SK-N-SH (cell line): ENCODE measurements at regions not wholly inside any gene's neighbourhood (a gene's known extent, or its start where the extent isn't known, plus 50 kb on each side); places are given as distances from the start of the nearest gene placed in this dataset.

Experiments used
- CTCF ChIA-PET: fragments of 300-600, 350-600 bp; formaldehyde crosslinking; extraction: SDS; loops from one replicate; lab custom pipeline; 2021; lab: Yijun Ruan, JAX
- POLR2A ChIA-PET: fragments of 350-600 bp; sonication (Branson Sonifier 250); formaldehyde crosslinking; extraction: SDS; loops from one replicate; lab custom pipeline; 2020; ENCODE audit warnings: antibody characterized with exemption, inconsistent platforms; lab: Yijun Ruan, JAX
- DNase-seq: peaks from one replicate; pipeline ENCODE4 v3.0.0; 2012
- H2AFZ ChIP-seq: fragments of 200-600 bp; sonication (generic); 2 replicates; pipeline ENCODE4 v1.8.1; 2016; ENCODE audit warnings: antibody characterized with exemption, mild to moderate bottlenecking, low read depth
- H3F3A ChIP-seq: fragments of 200-600 bp; sonication (generic); replicated peaks from 2 replicates; pipeline ENCODE3; 2016; ENCODE audit warnings: antibody characterized with exemption, mild to moderate bottlenecking; ENCODE audit not compliant: insufficient read depth
- H3K27ac ChIP-seq, 2 experiments: fragments of 200-500 bp in 1 of 2; fragments of 200-600 bp in 1 of 2; sonication (Bioruptor generic) in 1 of 2; sonication (generic), shearing (Covaris generic) in 1 of 2; 2 replicates each; pipeline versions ENCODE4 v1.5.1 to v1.6.1; 2014 to 2016; ENCODE audit warnings: low read depth in 2 of 2, inconsistent platforms in 1 of 2, low read length in 1 of 2, mild to moderate bottlenecking in 1 of 2, mixed read lengths in 1 of 2
- H3K27me3 ChIP-seq: fragments of 200-600 bp; sonication (generic), shearing (Covaris generic); 2 replicates; pipeline ENCODE4 v1.6.1; 2016; ENCODE audit warnings: mixed run types; ENCODE audit not compliant: insufficient read depth
- H3K36me3 ChIP-seq, 2 experiments: fragments of 200-500 bp in 1 of 2; fragments of 200-600 bp in 1 of 2; sonication (Bioruptor generic) in 1 of 2; sonication (generic) in 1 of 2; replicated peaks in 1 of 2; 2 replicates each; pipeline versions ENCODE3 to v1.5.1; 2014 to 2016; ENCODE audit warnings: low read length in 1 of 2, mild to moderate bottlenecking in 1 of 2; ENCODE audit not compliant: insufficient read depth in 2 of 2, control insufficient read depth in 1 of 2
- H3K4me1 ChIP-seq, 2 experiments: fragments of 200-500 bp in 1 of 2; fragments of 200-600 bp in 1 of 2; sonication (Bioruptor generic) in 1 of 2; sonication (generic), shearing (Covaris generic) in 1 of 2; 2 replicates each; pipeline versions ENCODE4 v1.5.1 to v1.6.1; 2014 to 2016; ENCODE audit warnings: low read depth in 1 of 2, low read length in 1 of 2, mixed run types in 1 of 2; ENCODE audit not compliant: insufficient read depth in 2 of 2, control insufficient read depth in 1 of 2
- H3K4me2 ChIP-seq: fragments of 200-600 bp; sonication (generic), shearing (Covaris generic); 2 replicates; pipeline ENCODE4 v1.6.1; 2017; ENCODE audit warnings: mixed run types
- H3K4me3 ChIP-seq, 2 experiments: fragments of 200-500 bp in 1 of 2; fragments of 200-600 bp in 1 of 2; sonication (Bioruptor generic) in 1 of 2; sonication (generic), shearing (Covaris generic) in 1 of 2; 2 replicates each; pipeline versions ENCODE4 v1.5.1 to v1.8.1; 2014 to 2016; ENCODE audit warnings: low read depth in 2 of 2, inconsistent platforms in 1 of 2, low read length in 1 of 2, mild to moderate bottlenecking in 1 of 2, mixed read lengths in 1 of 2, moderate library complexity in 1 of 2
- H3K79me2 ChIP-seq: fragments of 200-600 bp; sonication (generic); 2 replicates; pipeline ENCODE4 v1.8.1; 2017; ENCODE audit warnings: mild to moderate bottlenecking; ENCODE audit not compliant: insufficient read depth
- H3K9ac ChIP-seq: fragments of 200-600 bp; sonication (generic); 2 replicates; pipeline ENCODE4 v1.6.1; 2017; ENCODE audit warnings: mixed run types
- H3K9me2 ChIP-seq: fragments of 200-600 bp; sonication (generic); 2 replicates; pipeline ENCODE4 v1.6.1; 2017; ENCODE audit warnings: mixed run types
- H3K9me3 ChIP-seq: fragments of 200-600 bp; sonication (generic); 2 replicates; pipeline ENCODE4 v1.6.1; 2017; ENCODE audit warnings: mixed run types, mild to moderate bottlenecking, moderate library complexity
- H4K20me1 ChIP-seq: fragments of 200-600 bp; sonication (generic); 2 replicates; pipeline ENCODE4 v1.6.1; 2017; ENCODE audit warnings: mild to moderate bottlenecking, mixed run types; ENCODE audit not compliant: insufficient read depth
- ELF1 ChIP-seq: IDR thresholded peaks from 2 replicates; pipeline ENCODE4 v1.4.0; 2012
- EP300 ChIP-seq, 2 experiments: IDR thresholded peaks; 2 replicates each; pipeline versions ENCODE4 v1.4.0 to v1.6.1; 2012; ENCODE audit warnings: borderline replicate concordance in 1 of 2, low read depth in 1 of 2, low read length in 1 of 2
- EZH2phosphoT487 ChIP-seq: fragments of 200-600 bp; sonication (generic); IDR thresholded peaks from 2 replicates; pipeline ENCODE4 v1.6.1; 2017; ENCODE audit warnings: low read depth, mixed run types, mild to moderate bottlenecking, antibody characterized with exemption, moderate library complexity, borderline replicate concordance
- FOXJ3 ChIP-seq: sonication (generic); formaldehyde crosslinking; IDR thresholded peaks from 2 replicates; pipeline ENCODE4 v1.5.1; 2020; ENCODE audit warnings: mild to moderate bottlenecking, missing genetic modification reagents
- FOXM1 ChIP-seq: IDR thresholded peaks from 2 replicates; pipeline ENCODE4 v1.4.0; 2012; ENCODE audit warnings: low read depth, mild to moderate bottlenecking
- GATA2 ChIP-seq: sonication (generic); formaldehyde crosslinking; IDR thresholded peaks from 2 replicates; pipeline ENCODE4 v1.5.0; 2020; ENCODE audit warnings: mild to moderate bottlenecking, missing genetic modification reagents
- NFIC ChIP-seq: IDR thresholded peaks from 2 replicates; pipeline ENCODE4 v1.4.0; 2012; ENCODE audit warnings: borderline replicate concordance
- RAD21 ChIP-seq: IDR thresholded peaks from 2 replicates; pipeline ENCODE4 v1.6.1; 2012; ENCODE audit warnings: mild to moderate bottlenecking, low read length
- RXRA ChIP-seq: IDR thresholded peaks from 2 replicates; pipeline ENCODE4 v1.4.0; 2012; ENCODE audit warnings: low read depth, mild to moderate bottlenecking, borderline replicate concordance
- SIN3A ChIP-seq: IDR thresholded peaks from 2 replicates; pipeline ENCODE4 v1.6.1; 2012; ENCODE audit warnings: low read depth, mild to moderate bottlenecking, low read length, moderate library complexity, borderline replicate concordance
- SMC3 ChIP-seq: IDR thresholded peaks from 2 replicates; pipeline ENCODE4 v1.6.1; 2012; ENCODE audit warnings: low read depth, low read length, improper control_type of control experiment
- TEAD4 ChIP-seq: IDR thresholded peaks from 2 replicates; pipeline ENCODE4 v1.4.0; 2012; ENCODE audit warnings: mild to moderate bottlenecking, borderline replicate concordance; ENCODE audit not compliant: insufficient read depth
- YY1 ChIP-seq: IDR thresholded peaks from 2 replicates; pipeline ENCODE4 v1.4.0; 2012; ENCODE audit warnings: low read depth, mild to moderate bottlenecking
- WGBS: methylation state at CpG from one replicate; pipeline ENCODE4 v1.1.6; 2017; ENCODE audit warnings: low lambda C conversion rate; 5-methylcytosine and 5-hydroxymethylcytosine counted together
- TF ChIP-seq, protein P1 (sequence below): fragments of 200-600 bp; sonication (generic); IDR thresholded peaks from 2 replicates; pipeline ENCODE4 v1.6.1; 2017; ENCODE audit warnings: antibody characterized with exemption, mild to moderate bottlenecking, moderate library complexity
- TF ChIP-seq, protein P2 (sequence below): IDR thresholded peaks from 2 replicates; pipeline ENCODE4 v1.4.0; 2012; ENCODE audit warnings: low read depth

DNA sequence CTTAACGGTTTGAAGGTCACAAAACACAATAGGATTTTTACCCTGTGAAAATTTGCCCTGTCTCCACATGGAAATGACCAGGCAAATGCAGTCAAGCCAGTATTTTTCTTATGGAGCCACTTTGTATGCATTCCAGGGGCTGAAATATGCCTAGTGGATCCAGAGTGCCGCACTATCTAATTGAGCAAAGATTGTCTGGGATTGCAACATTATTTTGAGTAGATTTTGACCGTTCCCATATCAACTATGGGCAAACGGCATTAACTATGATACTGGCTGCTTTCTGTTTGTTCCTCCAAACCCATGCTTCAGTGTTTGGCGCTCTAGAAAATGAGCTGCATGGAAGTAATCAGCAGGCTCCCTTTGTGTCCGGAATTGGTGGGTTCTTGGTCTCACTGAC is 223.0 kb downstream of the BTG1 start:
- no peaks in the 10 kb centered on the region for H3K27me3 ChIP-seq
- H3K4me2 ChIP-seq, result no peak overlapping the region
- no peaks in the 10 kb centered on the region for H3K79me2 ChIP-seq
- H3K36me3 ChIP-seq, result no peaks in the 10 kb centered on the region
- H3K4me3 ChIP-seq, result no peak overlapping the region
- H3K4me1 ChIP-seq, result peaks cover 0 to 8% of the 10 kb centered on the region in 2 experiments; a peak in 1 of 4 replicates
- H4K20me1 ChIP-seq, result no peaks in the 10 kb centered on the region
- no peak for TF ChIP-seq NFIC
- no peak for TF ChIP-seq TEAD4
- no peak for TF ChIP-seq GATA2
- no peak for TF ChIP-seq FOXJ3 (CRISPR knock-in tag)
- ChIA-PET CTCF (no interaction called here), POLR2A (no interaction called here)
- no peak for DNase-seq
- H3K27ac ChIP-seq, result no peak overlapping the region
- no peak overlapping the region for H2AFZ ChIP-seq
- 73% methylated on average over 6 of the region's 6 CpGs for WGBS
- no peaks in the 10 kb centered on the region for H3K9me2 ChIP-seq
- H3K9ac ChIP-seq, result no peak overlapping the region
- H3K9me3 ChIP-seq, result no peaks in the 10 kb centered on the region; the same call in 1 of the 2 replicates
- H3F3A ChIP-seq, result no peaks in the 10 kb centered on the region

DNA sequence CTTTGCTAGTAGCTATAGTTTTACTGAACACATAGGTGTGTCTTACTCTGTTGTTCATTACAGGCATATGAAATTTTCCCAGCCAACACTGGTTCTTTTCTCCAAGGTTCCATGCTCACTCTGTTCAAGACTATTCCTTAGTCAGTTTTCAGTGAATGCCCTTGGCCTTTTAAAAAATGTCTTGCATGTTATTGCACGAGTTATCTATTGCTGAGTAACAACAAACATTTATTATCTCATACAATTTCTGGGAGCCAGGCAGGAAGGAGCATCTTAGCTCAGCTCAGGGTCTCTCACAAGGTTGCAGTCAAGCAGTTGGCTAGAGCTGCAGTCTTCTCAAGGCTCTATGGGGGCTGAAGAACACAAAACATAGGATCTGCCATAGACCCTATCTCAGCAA is 223.5 kb downstream of the BTG1 start:
- Histone ChIP-seq H3K9ac (no peak overlapping the region), H3K79me2 (no peaks in the 10 kb centered on the region), H4K20me1 (no peaks in the 10 kb centered on the region), H3K9me2 (no peaks in the 10 kb centered on the region), H3F3A (no peaks in the 10 kb centered on the region), H2AFZ (no peak overlapping the region), H3K9me3 (no peaks in the 10 kb centered on the region), H3K4me1 (peaks cover 0 to 8% of the 10 kb centered on the region in 2 experiments; a peak in 1 of 4 replicates), H3K4me2 (no peak overlapping the region), H3K27me3 (no peaks in the 10 kb centered on the region), H3K27ac (no peak overlapping the region), H3K36me3 (no peaks in the 10 kb centered on the region), H3K4me3 (no peak overlapping the region)
- DNase-seq, result no peak
- TF ChIP-seq EP300 (IDR thresholded peaks at IDR 0.05; ENCODE audit: borderline replicate concordance in 1 of 2, low read depth in 1 of 2, low read length in 1 of 2) (no peak), NFIC (no peak)
- TF ChIP-seq, protein P1, sequence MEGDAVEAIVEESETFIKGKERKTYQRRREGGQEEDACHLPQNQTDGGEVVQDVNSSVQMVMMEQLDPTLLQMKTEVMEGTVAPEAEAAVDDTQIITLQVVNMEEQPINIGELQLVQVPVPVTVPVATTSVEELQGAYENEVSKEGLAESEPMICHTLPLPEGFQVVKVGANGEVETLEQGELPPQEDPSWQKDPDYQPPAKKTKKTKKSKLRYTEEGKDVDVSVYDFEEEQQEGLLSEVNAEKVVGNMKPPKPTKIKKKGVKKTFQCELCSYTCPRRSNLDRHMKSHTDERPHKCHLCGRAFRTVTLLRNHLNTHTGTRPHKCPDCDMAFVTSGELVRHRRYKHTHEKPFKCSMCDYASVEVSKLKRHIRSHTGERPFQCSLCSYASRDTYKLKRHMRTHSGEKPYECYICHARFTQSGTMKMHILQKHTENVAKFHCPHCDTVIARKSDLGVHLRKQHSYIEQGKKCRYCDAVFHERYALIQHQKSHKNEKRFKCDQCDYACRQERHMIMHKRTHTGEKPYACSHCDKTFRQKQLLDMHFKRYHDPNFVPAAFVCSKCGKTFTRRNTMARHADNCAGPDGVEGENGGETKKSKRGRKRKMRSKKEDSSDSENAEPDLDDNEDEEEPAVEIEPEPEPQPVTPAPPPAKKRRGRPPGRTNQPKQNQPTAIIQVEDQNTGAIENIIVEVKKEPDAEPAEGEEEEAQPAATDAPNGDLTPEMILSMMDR, result no peak
- CTCF ChIA-PET, result no interaction called here
- POLR2A ChIA-PET, result no interaction called here
- WGBS, result 25% methylated on average over 1 of the region's 1 CpG

DNA sequence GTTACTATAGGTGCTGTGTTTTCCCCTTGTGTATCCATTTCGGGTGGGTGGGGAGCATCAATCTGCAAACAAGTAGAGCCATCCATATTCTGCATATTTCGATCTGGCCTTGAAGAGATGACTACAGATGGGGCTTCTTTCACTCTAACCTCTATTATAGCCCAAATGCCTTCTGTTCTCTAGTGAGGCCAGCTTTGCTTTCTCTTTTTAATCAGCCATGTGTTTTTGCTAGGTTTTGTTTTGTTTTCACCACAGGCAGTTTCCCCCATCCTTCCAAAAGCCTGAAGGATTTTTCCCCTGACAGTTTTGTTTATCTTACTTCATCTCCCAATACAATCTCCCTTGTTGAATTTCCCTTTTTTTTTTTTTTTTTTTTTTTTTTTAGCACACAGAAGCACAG is 224.1 kb downstream of the BTG1 start:
- no peaks in the 10 kb centered on the region for H3F3A ChIP-seq
- DNase-seq, result no peak
- no peak for TF ChIP-seq RXRA
- TF ChIP-seq EZH2phosphoT487, result no peak
- no peak for TF ChIP-seq ELF1
- no peak for TF ChIP-seq RAD21
- no peak for TF ChIP-seq FOXM1
- no peak for TF ChIP-seq SIN3A
- TF ChIP-seq, protein P2, sequence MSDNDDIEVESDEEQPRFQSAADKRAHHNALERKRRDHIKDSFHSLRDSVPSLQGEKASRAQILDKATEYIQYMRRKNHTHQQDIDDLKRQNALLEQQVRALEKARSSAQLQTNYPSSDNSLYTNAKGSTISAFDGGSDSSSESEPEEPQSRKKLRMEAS, result no peak
- no peak for TF ChIP-seq SMC3
- no peak for TF ChIP-seq YY1
- TF ChIP-seq, all 33 proteins: peak for 0
- Histone ChIP-seq H3K79me2 (no peaks in the 10 kb centered on the region), H3K4me2 (no peak overlapping the region), H3K27ac (no peak overlapping the region), H4K20me1 (no peaks in the 10 kb centered on the region), H3K9me2 (no peaks in the 10 kb centered on the region), H3K27me3 (no peaks in the 10 kb centered on the region), H3K9ac (no peak overlapping the region), H3K4me3 (no peak overlapping the region), H3K9me3 (no peaks in the 10 kb centered on the region), H3K4me1 (peaks cover 0 to 8% of the 10 kb centered on the region in 2 experiments; a peak in 1 of 4 replicates), H2AFZ (no peak overlapping the region), H3K36me3 (no peaks in the 10 kb centered on the region)
- WGBS, result 60% methylated on average over 2 of the region's 2 CpGs
- CTCF ChIA-PET, result interaction anchor here (1.2 kb wide), 1 partner anchor 142 kb away, joined by 3 read pairs; no protein-coding TSS in a partner anchor
- POLR2A ChIA-PET, result no interaction called here
